GM12801 (cell line): ENCODE measurements at regions not wholly inside any gene's neighbourhood (a gene's known extent, or its start where the extent isn't known, plus 50 kb on each side); places are given as distances from the start of the nearest gene placed in this dataset.

ENCODE experiments used
- TF ChIP-seq, protein P1 (sequence below): IDR thresholded peaks from one replicate; pipeline ENCODE4 v1.5.1; 2011; ENCODE audit warnings: control low read depth; ENCODE audit not compliant: insufficient read length; ENCODE audit errors: extremely low read depth

DNA sequence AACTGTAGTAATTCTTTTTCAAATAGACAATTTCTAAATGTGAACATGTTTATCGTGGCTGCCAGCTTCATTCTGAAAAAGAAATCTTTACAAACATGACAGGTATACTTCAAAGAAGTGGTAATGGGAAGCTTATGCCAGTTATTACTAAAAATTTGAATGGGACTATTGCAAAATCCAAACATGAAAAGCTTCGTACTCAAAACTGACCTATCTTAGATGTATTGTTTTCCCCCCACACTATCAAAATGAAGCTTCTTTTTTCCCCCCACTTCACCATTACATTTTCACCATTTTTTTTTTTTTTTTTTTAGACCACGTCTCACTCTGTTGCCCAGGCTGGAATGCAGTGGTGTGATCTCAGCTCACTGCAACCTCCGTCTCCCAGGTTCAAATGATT, 50.4 kb upstream of the SERTAD2 start:
- TF ChIP-seq, protein P1, sequence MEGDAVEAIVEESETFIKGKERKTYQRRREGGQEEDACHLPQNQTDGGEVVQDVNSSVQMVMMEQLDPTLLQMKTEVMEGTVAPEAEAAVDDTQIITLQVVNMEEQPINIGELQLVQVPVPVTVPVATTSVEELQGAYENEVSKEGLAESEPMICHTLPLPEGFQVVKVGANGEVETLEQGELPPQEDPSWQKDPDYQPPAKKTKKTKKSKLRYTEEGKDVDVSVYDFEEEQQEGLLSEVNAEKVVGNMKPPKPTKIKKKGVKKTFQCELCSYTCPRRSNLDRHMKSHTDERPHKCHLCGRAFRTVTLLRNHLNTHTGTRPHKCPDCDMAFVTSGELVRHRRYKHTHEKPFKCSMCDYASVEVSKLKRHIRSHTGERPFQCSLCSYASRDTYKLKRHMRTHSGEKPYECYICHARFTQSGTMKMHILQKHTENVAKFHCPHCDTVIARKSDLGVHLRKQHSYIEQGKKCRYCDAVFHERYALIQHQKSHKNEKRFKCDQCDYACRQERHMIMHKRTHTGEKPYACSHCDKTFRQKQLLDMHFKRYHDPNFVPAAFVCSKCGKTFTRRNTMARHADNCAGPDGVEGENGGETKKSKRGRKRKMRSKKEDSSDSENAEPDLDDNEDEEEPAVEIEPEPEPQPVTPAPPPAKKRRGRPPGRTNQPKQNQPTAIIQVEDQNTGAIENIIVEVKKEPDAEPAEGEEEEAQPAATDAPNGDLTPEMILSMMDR: no peak

GRCh38 chr2:64704996-64705395, 51.3 kb upstream of the SERTAD2 start:
- TF ChIP-seq, protein P1: no peak

DNA sequence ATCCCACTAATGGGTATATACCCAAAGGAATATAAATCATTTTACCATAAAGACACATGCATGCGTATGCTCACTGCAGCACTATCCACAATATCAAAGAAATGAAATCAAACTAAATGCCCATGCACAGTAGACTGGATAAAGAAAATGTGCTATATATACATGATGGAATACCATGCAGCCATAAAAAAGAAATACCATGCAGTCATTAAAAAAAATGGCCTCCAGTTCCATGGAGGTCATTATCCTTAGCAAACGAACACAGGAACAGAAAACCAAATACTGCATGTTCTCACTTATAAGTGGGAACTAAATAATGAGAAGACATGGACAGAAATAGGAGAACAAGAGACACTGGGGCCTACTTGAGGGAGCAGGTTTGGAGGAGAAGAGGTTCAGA, 53.6 kb upstream of the SERTAD2 start:
- TF ChIP-seq, protein P1: no peak

DNA sequence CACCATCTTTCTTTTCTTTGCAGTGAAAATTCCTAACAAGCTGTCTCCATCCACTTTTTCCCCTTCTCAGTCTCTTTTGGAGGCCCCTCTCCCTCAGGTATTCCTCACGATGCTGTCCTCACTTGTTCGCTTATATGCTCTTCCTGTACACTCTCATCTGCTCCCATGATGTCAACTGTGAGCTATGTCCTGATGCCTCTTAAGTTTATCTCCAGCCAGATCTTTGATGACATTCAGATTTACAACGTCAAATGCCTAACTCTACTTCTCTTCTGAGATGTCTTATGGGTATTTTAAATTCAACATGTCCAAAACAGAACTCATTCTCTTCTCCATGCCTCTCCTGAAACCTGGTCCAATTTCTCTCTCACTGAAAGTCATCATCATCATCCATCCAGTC, 55.1 kb upstream of the SERTAD2 start:
- TF ChIP-seq, protein P1: no peak

GRCh38 chr2:64711252-64711800, 57.6 kb upstream of the SERTAD2 start:
- TF ChIP-seq, protein P1: no peak

DNA sequence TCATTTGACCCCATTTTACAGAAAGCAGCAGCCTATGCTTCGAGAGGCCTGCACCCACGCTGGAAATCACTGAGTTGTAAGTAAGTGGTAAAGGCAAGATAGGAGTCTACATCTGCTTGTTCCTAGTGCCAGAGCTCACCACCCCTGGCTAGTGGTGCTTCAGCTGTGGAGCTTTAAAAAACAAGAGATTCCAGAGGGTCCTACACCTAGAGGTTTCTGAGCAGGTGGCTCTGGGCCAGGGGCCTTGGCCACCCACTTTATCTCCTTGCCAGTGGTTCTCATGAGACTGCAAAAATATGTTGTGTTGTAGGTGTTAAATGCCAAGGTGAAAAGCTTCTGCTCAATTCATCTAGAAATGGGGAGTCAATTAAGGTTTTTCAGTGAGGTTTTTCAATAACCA, 60.0 kb upstream of the SERTAD2 start:
- TF ChIP-seq, protein P1: no peak

DNA sequence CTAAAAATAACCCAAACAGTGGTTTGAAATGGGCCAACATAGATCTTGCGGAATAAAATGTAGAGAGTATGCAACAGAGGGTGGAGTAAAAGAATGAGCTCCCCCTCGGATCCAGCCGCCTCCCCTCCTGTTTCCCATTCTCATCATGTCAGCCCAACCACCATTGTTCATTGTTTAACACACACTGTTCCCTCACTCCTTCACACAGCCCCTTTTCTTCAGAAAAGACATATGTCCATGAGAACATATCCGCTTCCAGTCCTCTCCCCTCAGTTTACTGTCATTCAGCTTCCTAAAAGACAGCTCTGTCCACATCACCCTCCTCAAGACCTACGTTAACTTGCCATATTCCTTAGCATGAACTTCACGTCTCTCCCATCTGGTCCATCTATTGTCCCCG, 62.9 kb upstream of the SERTAD2 start:
- TF ChIP-seq, protein P1: no peak
